K562 (cell line): ENCODE measurements at regions not wholly inside any gene's neighbourhood (a gene's known extent, or its start where the extent isn't known, plus 50 kb on each side); places are given as distances from the start of the nearest gene placed in this dataset.

Experiments used
- ATAC-seq: fragments of 200-7000 bp; cut with Tn5 transposase; 3 replicates; pipeline ENCODE4 v1.9.1; 2020; ENCODE audit warnings: moderate library complexity
- BruUV-seq: library from RNA; stranded (reverse); fragments of 400-500 nt; replicated peaks from 2 replicates; lab custom pipeline; 2021; lab: Mats Ljungman, UMichigan
- CTCF ChIA-PET: fragments of 300-600 bp; formaldehyde crosslinking; extraction: SDS; loops from one replicate; lab custom pipeline; 2021; ENCODE audit warnings: low intra/inter-chr PET ratio; lab: Yijun Ruan, JAX
- POLR2A ChIA-PET: fragments of 300-600, 350-650 bp; sonication (Branson Sonifier 250); formaldehyde crosslinking; extraction: SDS; loops from one replicate; lab custom pipeline; 2021; ENCODE audit warnings: antibody characterized with exemption, inconsistent platforms; lab: Yijun Ruan, JAX
- DNase-seq, 4 experiments: peaks; one replicate each; pipeline versions ENCODE4 v3.0.0 to v3.0.0-alpha.2; 2011 to 2018; ENCODE audit warnings: low spot score in 3 of 4, mixed read lengths in 3 of 4; ENCODE audit errors: extremely low read depth in 1 of 4
- FAIRE-seq: peaks from 2 replicates; lab custom pipeline; 2011; peaks lifted over from hg19 to GRCh38; lab: Jason Lieb, UNC
- H2AFZ ChIP-seq: 2 replicates; pipeline ENCODE4 v1.6.0; 2011; ENCODE audit warnings: low read depth, low read length, control low read depth, inconsistent platforms
- H3K27ac ChIP-seq: fragments of 200-600 bp; 3 replicates; pipeline ENCODE4 v1.8.0; 2011; ENCODE audit warnings: low read depth, mild to moderate bottlenecking, control low read depth, inconsistent platforms, low read length, moderate library complexity, mixed read lengths; ENCODE audit errors: extremely low read depth
- H3K27me3 ChIP-seq, 2 experiments: fragments of 300-600 bp in 1 of 2; 2 replicates in 1 of 2; 3 replicates in 1 of 2; pipeline versions ENCODE4 v1.6.0 to v1.8.0; 2011; ENCODE audit warnings: inconsistent platforms in 2 of 2, low read length in 2 of 2, mild to moderate bottlenecking in 1 of 2, mixed read lengths in 1 of 2, moderate library complexity in 1 of 2; ENCODE audit not compliant: control insufficient read depth in 2 of 2, insufficient read depth in 2 of 2
- H3K36me3 ChIP-seq: fragments of 300-600 bp; 3 replicates; pipeline ENCODE4 v1.8.0; 2011; ENCODE audit warnings: mild to moderate bottlenecking, low read length, inconsistent platforms; ENCODE audit not compliant: control insufficient read depth, insufficient read depth
- H3K4me1 ChIP-seq, 2 experiments: fragments of 200-600 bp in 1 of 2; replicated peaks in 1 of 2; 2 replicates in 1 of 2; 3 replicates in 1 of 2; pipeline versions ENCODE4 v1.5.1 to v1.8.0; 2011; ENCODE audit warnings: inconsistent platforms in 2 of 2, low read length in 2 of 2, mild to moderate bottlenecking in 1 of 2, mixed read lengths in 1 of 2, moderate library complexity in 1 of 2; ENCODE audit not compliant: control insufficient read depth in 2 of 2, insufficient read depth in 2 of 2
- H3K4me2 ChIP-seq: 2 replicates; pipeline ENCODE4 v1.6.1; 2011; ENCODE audit warnings: low read length, control low read depth, inconsistent platforms, mixed read lengths; ENCODE audit not compliant: insufficient read depth
- H3K4me3 ChIP-seq: fragments of 200-600 bp; sonication (generic), shearing (Covaris generic); 2 replicates; pipeline ENCODE4 v1.5.1; 2016; ENCODE audit warnings: control low read depth, inconsistent platforms
- H3K79me2 ChIP-seq: fragments of 200-600 bp; 3 replicates; pipeline ENCODE4 v1.8.0; 2011; ENCODE audit warnings: low read length, inconsistent platforms; ENCODE audit not compliant: control insufficient read depth, insufficient read depth
- H3K9ac ChIP-seq, 2 experiments: 2 replicates each; pipeline versions ENCODE4 v1.6.0 to v1.6.1; 2011; ENCODE audit warnings: low read depth in 2 of 2, low read length in 2 of 2, control low read depth in 1 of 2, inconsistent platforms in 1 of 2, mild to moderate bottlenecking in 1 of 2, mixed read lengths in 1 of 2; ENCODE audit not compliant: insufficient read depth in 1 of 2
- H3K9me1 ChIP-seq: one replicate; pipeline ENCODE4 v1.6.0; 2011; ENCODE audit warnings: inconsistent platforms, mild to moderate bottlenecking, low read length, moderate library complexity; ENCODE audit not compliant: control insufficient read depth, insufficient read depth
- H3K9me3 ChIP-seq: replicated peaks from 2 replicates; pipeline ENCODE4 v1.5.1; 2011; ENCODE audit warnings: low read depth, low read length, inconsistent platforms; ENCODE audit not compliant: control insufficient read depth, insufficient read depth
- H4K20me1 ChIP-seq: replicated peaks from 2 replicates; pipeline ENCODE4 v1.6.1; 2011; ENCODE audit warnings: low read length, inconsistent platforms, mixed read lengths; ENCODE audit not compliant: control insufficient read depth, insufficient read depth
- CBX3 ChIP-seq, 2 experiments: IDR thresholded peaks; 1 replicate in 1 of 2; 2 replicates in 1 of 2; pipeline ENCODE4 v1.6.1; 2012; ENCODE audit warnings: inconsistent platforms in 2 of 2, low read length in 2 of 2, borderline replicate concordance in 1 of 2, control low read depth in 1 of 2
- EGR1 ChIP-seq: fragments of 450-650 bp; conservative IDR thresholded peaks from 2 replicates; pipeline ENCODE4 v1.6.1; 2017; ENCODE audit warnings: mild to moderate bottlenecking
- FOSL1 ChIP-seq: fragments of 200-800 bp; sonication (Bioruptor generic); conservative IDR thresholded peaks from 2 replicates; pipeline ENCODE4 v1.6.1; 2016; ENCODE audit warnings: missing genetic modification characterization, missing compliant biosample characterization
- FOXA3 ChIP-seq, 2 experiments: fragments of 450-650 bp in 1 of 2; sonication (generic) in 1 of 2; formaldehyde crosslinking; IDR thresholded peaks in 1 of 2; conservative IDR thresholded peaks in 1 of 2; 2 replicates each; pipeline versions ENCODE4 v1.4.0 to v1.8.0; 2020 to 2022; ENCODE audit warnings: mild to moderate bottlenecking in 2 of 2, missing genetic modification reagents in 1 of 2
- MAFK ChIP-seq: IDR thresholded peaks from 2 replicates; pipeline ENCODE4 v1.6.1; 2011; ENCODE audit warnings: low read length, improper control_type of control experiment
- NCOA6 ChIP-seq: fragments of 450-650 bp; IDR thresholded peaks from 2 replicates; pipeline ENCODE4 v1.6.1; 2017; ENCODE audit warnings: mild to moderate bottlenecking
- NEUROD1 ChIP-seq: fragments of 150-350 bp; IDR thresholded peaks from 2 replicates; pipeline ENCODE4 v1.6.1; 2014; ENCODE audit warnings: borderline replicate concordance, low read length, low read depth; ENCODE audit not compliant: partially characterized antibody
- NFATC3 ChIP-seq: fragments of 450-650 bp; IDR thresholded peaks from 2 replicates; pipeline ENCODE4 v1.6.1; 2017; ENCODE audit warnings: mild to moderate bottlenecking
- SRF ChIP-seq, 2 experiments: fragments of 250-450, 450-650 bp in 1 of 2; sonication (Bioruptor Pico) in 1 of 2; sonication (generic) in 1 of 2; formaldehyde crosslinking; IDR thresholded peaks; 2 replicates each; pipeline versions ENCODE4 v1.5.0 to v1.5.1; 2020 to 2022; ENCODE audit warnings: mild to moderate bottlenecking in 1 of 2, missing genetic modification reagents in 1 of 2
- ZKSCAN3 ChIP-seq: fragments of 250-450 bp; sonication (Bioruptor Pico); IDR thresholded peaks from 2 replicates; pipeline ENCODE4 v1.4.0; 2020
- ZNF217 ChIP-seq: sonication (generic); formaldehyde crosslinking; IDR thresholded peaks from 2 replicates; pipeline ENCODE4 v1.8.0; 2022; ENCODE audit warnings: mild to moderate bottlenecking, missing genetic modification reagents
- WGBS: fragments of 100-300 bp; shearing (Covaris generic); methylation state at CpG from one replicate; pipeline ENCODE4 v1.1.6; 2016; ENCODE audit warnings: low coverage, mixed read lengths; ENCODE audit not compliant: insufficient coverage; ENCODE audit errors: missing lambda C conversion rate; 5-methylcytosine and 5-hydroxymethylcytosine counted together
- in situ Hi-C: fragments of 300-500 bp; cut with MboI; formaldehyde crosslinking; loops from 4 replicates; pipeline ENCODE4 v1.15.0; 2018; ENCODE audit warnings: inconsistent platforms, mixed read lengths
- intact Hi-C: fragments of 100-400 bp; cut with micrococcal nuclease; formaldehyde crosslinking; loops from 2 replicates; pipeline ENCODE4 v1.14.2; 2022
- TF ChIP-seq, protein P1 (sequence below): fragments of 250-450 bp; sonication (Bioruptor Pico); IDR thresholded peaks from 2 replicates; pipeline ENCODE4 v1.5.0; 2020; ENCODE audit warnings: mild to moderate bottlenecking
- TF ChIP-seq, protein P2 (sequence below): fragments of 250-450 bp; sonication (Bioruptor Pico); IDR thresholded peaks from 2 replicates; pipeline ENCODE4 v1.5.0; 2021
- TF ChIP-seq, protein P3 (sequence below): fragments of 450-650 bp; IDR thresholded peaks from 2 replicates; pipeline ENCODE4 v1.6.1; 2016; ENCODE audit warnings: missing biosample characterization, missing genetic modification characterization
- TF ChIP-seq, protein P4 (sequence below): fragments of 450-650 bp; IDR thresholded peaks from 2 replicates; pipeline ENCODE4 v1.6.1; 2016

DNA sequence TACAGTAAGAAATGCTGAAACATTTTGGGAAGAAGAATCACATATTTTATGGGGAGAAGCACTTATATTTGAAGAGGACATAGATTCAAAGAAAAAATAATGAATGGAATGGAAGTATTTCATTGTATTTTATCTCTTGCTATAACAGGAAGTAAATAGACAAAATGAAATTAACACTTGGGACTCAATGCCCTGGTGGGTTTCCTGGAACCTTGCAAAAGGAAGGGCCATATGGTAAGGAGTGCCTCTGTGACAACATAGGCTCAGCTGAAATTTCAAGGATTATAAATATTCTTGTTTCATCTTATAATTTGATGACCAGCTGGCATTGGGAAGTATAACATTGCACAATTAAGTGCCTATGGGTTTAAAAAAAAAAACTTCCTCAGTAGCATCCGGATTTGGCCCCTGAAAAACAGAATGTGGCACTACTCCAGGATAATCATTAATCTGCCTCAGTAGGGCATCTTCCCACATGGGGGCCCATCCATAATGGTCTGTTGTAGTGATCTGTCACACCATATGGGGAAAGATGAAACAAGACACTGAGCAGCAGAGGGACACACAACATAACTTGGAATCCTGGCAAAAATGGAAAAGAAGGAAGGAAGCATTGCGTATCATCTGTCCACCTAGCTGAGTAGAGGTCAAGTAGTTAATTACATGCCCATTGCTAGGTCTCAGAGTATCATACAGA, 321.6 kb downstream of the NDFIP2 start (continued):
- TF ChIP-seq, protein P1, sequence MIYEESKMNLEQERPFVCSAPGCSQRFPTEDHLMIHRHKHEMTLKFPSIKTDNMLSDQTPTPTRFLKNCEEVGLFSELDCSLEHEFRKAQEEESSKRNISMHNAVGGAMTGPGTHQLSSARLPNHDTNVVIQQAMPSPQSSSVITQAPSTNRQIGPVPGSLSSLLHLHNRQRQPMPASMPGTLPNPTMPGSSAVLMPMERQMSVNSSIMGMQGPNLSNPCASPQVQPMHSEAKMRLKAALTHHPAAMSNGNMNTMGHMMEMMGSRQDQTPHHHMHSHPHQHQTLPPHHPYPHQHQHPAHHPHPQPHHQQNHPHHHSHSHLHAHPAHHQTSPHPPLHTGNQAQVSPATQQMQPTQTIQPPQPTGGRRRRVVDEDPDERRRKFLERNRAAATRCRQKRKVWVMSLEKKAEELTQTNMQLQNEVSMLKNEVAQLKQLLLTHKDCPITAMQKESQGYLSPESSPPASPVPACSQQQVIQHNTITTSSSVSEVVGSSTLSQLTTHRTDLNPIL (CRISPR knock-in tag) = no peak
- TF ChIP-seq, protein P2, sequence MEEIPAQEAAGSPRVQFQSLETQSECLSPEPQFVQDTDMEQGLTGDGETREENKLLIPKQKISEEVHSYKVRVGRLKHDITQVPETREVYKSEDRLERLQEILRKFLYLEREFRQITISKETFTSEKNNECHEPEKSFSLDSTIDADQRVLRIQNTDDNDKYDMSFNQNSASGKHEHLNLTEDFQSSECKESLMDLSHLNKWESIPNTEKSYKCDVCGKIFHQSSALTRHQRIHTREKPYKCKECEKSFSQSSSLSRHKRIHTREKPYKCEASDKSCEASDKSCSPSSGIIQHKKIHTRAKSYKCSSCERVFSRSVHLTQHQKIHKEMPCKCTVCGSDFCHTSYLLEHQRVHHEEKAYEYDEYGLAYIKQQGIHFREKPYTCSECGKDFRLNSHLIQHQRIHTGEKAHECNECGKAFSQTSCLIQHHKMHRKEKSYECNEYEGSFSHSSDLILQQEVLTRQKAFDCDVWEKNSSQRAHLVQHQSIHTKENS (CRISPR knock-in tag) = no peak

DNA sequence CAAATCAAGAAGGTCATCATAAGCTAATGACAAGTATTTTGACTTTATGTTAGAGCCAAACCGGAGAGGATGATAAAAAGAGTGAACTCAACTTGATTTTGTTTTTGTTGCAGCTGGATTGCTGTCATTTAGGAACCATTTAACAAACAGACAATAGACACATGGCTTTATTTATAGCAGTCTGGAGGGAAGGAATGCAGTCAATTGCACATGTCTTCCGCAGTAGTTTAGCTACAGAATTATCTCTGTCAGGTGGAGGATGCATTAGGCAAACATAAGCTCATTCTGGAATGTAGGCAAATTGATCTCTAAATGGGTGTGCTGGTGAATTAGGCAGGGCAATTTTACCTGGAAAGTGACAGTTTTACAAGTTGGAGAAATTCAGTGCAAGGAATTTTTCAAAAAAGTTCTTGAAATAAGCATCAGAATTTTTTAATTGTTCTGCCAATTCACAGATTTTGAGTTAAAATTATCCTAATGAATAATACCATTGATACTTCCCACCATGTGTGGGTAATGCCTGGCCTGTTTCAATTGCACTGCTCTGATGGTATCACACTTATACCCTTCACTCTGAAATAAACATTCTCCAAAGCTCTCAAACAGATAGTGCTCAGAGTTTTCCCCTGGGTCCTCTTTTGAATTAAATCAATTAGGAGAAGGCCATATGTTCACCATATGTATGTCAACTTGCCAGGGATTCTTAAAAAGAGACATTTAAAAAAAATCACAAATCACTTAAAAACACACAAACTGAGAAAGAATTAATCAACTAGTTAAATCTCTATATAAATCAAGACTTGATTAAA, 318.3 kb downstream of the NDFIP2 start:
- no TSS peak for BruUV-seq
- in situ Hi-C loops (no loop called here), intact Hi-C loops (no loop called here)
- H3K27ac ChIP-seq = no peak overlapping the region
- no peak for DNase-seq
- no peaks in the 10 kb centered on the region for H3K9me1 ChIP-seq
- H3K4me1 ChIP-seq = no peaks in the 10 kb centered on the region
- H3K27me3 ChIP-seq = no peaks in the 10 kb centered on the region
- H3K79me2 ChIP-seq = no peaks in the 10 kb centered on the region
- no peak overlapping the region for H3K4me3 ChIP-seq
- H2AFZ ChIP-seq = no peak overlapping the region
- no peak overlapping the region for H3K9ac ChIP-seq
- ChIA-PET POLR2A (no interaction called here), CTCF (no interaction called here)
- WGBS = 0% methylated on average over 2 of the region's 2 CpGs
- TF ChIP-seq FOSL1 (tag) = no peak
- TF ChIP-seq, protein P3, sequence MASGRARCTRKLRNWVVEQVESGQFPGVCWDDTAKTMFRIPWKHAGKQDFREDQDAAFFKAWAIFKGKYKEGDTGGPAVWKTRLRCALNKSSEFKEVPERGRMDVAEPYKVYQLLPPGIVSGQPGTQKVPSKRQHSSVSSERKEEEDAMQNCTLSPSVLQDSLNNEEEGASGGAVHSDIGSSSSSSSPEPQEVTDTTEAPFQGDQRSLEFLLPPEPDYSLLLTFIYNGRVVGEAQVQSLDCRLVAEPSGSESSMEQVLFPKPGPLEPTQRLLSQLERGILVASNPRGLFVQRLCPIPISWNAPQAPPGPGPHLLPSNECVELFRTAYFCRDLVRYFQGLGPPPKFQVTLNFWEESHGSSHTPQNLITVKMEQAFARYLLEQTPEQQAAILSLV (tag) = no peak
- TF ChIP-seq EGR1 = no peak
- TF ChIP-seq ZKSCAN3 (CRISPR knock-in tag) = no peak
- TF ChIP-seq ZNF217 = no peak
- TF ChIP-seq SRF (CRISPR knock-in tag; IDR thresholded peaks at IDR 0.05) = no peak
- TF ChIP-seq NCOA6 = no peak
- TF ChIP-seq FOXA3 (CRISPR knock-in tag; conservative IDR thresholded peaks at IDR 0.05 in 1 of 2, IDR thresholded peaks at IDR 0.05 in 1 of 2) = no peak
- no peak for TF ChIP-seq CBX3 (IDR thresholded peaks at IDR 0.05; ENCODE audit: borderline replicate concordance in 1 of 2, low read length in 2 of 2)
- TF ChIP-seq MAFK = no peak
- TF ChIP-seq NEUROD1 = no peak
- no peak for TF ChIP-seq NFATC3
- TF ChIP-seq, protein P4, sequence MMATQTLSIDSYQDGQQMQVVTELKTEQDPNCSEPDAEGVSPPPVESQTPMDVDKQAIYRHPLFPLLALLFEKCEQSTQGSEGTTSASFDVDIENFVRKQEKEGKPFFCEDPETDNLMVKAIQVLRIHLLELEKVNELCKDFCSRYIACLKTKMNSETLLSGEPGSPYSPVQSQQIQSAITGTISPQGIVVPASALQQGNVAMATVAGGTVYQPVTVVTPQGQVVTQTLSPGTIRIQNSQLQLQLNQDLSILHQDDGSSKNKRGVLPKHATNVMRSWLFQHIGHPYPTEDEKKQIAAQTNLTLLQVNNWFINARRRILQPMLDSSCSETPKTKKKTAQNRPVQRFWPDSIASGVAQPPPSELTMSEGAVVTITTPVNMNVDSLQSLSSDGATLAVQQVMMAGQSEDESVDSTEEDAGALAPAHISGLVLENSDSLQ = no peak
- H3K9me3 ChIP-seq = no peaks in the 10 kb centered on the region
- H3K4me2 ChIP-seq = no peak overlapping the region
- ATAC-seq = no peak
- no peak for FAIRE-seq
- no peaks in the 10 kb centered on the region for H4K20me1 ChIP-seq
- no peaks in the 10 kb centered on the region for H3K36me3 ChIP-seq
